ENCODE measurements at regions not wholly inside any gene's neighbourhood (a gene's known extent, or its start where the extent isn't known, plus 50 kb on each side); places are given as distances from the start of the nearest gene placed in this dataset.

DNA sequence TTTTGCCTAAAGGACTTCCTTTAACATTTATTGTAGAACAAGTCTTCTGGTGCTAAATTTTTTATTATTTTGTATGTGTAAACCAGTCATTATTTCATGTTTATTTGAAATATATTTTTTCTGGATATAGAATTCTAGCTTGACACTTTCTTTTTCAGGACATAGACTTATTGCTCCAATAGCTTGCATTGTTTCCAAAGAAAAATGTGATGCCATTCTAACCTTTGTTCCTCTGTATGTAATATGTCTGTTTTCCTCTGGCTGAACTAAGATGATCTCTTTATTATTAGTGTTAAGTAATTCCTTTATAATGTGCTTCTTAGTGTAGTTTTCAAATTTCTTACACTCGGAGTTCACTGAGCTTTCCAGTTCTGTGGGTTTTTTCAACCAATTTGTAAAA, 174.1 kb upstream of the STARD13 start:
- Histone ChIP-seq H3K36me3 (no peaks in the 10 kb centered on the region), H3K4me1 (ENCODE audit: insufficient read depth) (peaks cover 2% of the 10 kb centered on the region), H3K27ac (no peak overlapping the region), H3K9me3 (no peaks in the 10 kb centered on the region), H3K4me3 (no peak overlapping the region), H3K27me3 (no peaks in the 10 kb centered on the region)
- intact Hi-C loops (cut with DNase I) = no loop called here
- DNase-seq = no peak
- 96 to 100% (median 98%) methylated on average over 1 of the region's 1 CpG for WGBS, 3 donors
- no peak for TF ChIP-seq EP300 (IDR thresholded peaks at IDR 0.05)
- TF ChIP-seq, protein P1, sequence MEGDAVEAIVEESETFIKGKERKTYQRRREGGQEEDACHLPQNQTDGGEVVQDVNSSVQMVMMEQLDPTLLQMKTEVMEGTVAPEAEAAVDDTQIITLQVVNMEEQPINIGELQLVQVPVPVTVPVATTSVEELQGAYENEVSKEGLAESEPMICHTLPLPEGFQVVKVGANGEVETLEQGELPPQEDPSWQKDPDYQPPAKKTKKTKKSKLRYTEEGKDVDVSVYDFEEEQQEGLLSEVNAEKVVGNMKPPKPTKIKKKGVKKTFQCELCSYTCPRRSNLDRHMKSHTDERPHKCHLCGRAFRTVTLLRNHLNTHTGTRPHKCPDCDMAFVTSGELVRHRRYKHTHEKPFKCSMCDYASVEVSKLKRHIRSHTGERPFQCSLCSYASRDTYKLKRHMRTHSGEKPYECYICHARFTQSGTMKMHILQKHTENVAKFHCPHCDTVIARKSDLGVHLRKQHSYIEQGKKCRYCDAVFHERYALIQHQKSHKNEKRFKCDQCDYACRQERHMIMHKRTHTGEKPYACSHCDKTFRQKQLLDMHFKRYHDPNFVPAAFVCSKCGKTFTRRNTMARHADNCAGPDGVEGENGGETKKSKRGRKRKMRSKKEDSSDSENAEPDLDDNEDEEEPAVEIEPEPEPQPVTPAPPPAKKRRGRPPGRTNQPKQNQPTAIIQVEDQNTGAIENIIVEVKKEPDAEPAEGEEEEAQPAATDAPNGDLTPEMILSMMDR (IDR thresholded peaks at IDR 0.05) = no peak
- no peak for TF ChIP-seq POLR2A (IDR thresholded peaks at IDR 0.05)

DNA sequence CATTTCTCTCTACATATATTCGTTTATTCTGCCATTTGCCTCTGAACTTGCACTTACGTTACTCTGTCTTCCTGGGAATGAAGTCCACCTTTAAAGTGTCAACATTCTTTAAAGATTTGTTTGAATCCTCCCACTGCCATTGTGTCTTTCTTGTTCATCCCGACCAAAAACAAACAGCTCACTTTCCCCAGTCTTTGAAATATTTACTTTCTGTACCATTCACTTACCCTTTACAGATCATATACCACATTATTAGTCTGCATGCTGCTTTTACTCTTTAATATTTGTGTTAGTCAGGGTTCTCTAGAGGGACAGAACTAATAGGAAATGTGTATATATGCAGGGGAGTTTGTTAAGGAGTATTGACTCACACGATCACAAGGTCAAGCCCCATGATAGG, 176.6 kb upstream of the STARD13 start:
- intact Hi-C loops (cut with DNase I) = no loop called here
- H3K27me3 ChIP-seq = no peaks in the 10 kb centered on the region
- no peak overlapping the region for H3K27ac ChIP-seq
- DNase-seq = no peak
- no peak for TF ChIP-seq POLR2A (IDR thresholded peaks at IDR 0.05)
- TF ChIP-seq, protein P1 (IDR thresholded peaks at IDR 0.05) = no peak
- no peak for TF ChIP-seq EP300 (IDR thresholded peaks at IDR 0.05)
- no peaks in the 10 kb centered on the region for H3K36me3 ChIP-seq
- H3K4me3 ChIP-seq = no peak overlapping the region
- no peaks in the 10 kb centered on the region for H3K9me3 ChIP-seq
- WGBS, 3 donors = 50 to 58% (median 53%) methylated on average over 4 of the region's 4 CpGs
- no peaks in the 10 kb centered on the region for H3K4me1 ChIP-seq (ENCODE audit: insufficient read depth)

DNA sequence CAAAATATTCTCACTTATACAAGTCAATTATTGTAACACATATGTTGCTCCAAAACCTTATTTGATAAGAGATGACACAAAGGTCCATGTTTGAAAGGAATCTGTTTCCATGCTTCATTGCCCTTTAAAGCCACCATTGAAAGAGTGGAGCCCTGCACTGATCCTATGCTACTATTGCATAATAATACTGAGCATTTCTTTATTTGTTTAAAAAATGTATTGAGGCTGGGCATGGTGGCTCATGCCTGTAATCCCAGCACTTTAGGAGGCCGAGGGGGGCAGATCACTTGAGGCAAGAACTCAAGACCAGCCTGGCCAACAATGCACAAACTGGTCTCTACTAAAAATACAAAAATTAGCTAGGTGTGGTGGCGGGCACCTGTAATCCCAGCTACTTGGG, 178.8 kb upstream of the STARD13 start:
- no peak overlapping the region for H3K4me3 ChIP-seq
- no peaks in the 10 kb centered on the region for H3K27me3 ChIP-seq
- no peak overlapping the region for H3K27ac ChIP-seq
- TF ChIP-seq, protein P1 (IDR thresholded peaks at IDR 0.05) = no peak
- TF ChIP-seq POLR2A (IDR thresholded peaks at IDR 0.05) (no peak), EP300 (IDR thresholded peaks at IDR 0.05) (no peak)
- H3K36me3 ChIP-seq = no peaks in the 10 kb centered on the region
- intact Hi-C loops (cut with DNase I) = no loop called here
- no peaks in the 10 kb centered on the region for H3K9me3 ChIP-seq
- no peak for DNase-seq
- WGBS, 3 donors = 68 to 100% (median 98%) methylated on average over 2 of the region's 2 CpGs
- H3K4me1 ChIP-seq (ENCODE audit: insufficient read depth) = no peaks in the 10 kb centered on the region

DNA sequence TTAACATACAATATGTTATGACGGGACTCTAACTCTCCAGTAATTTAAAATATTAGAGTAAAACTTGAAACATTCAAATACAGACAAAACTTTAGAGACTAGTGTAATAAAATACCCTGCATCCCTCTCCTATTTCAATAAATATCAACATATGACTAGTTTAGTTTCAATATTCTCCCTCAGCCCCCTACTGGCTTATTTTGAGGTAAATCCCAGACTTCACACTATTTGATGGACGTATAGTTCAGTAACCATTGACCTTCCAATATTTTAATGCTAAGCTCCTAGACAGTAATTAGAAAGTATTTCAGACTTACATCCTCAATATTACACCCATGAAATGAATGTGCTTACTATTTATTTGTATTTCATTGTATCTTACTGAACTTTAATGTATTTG, 180.7 kb upstream of the STARD13 start:
- intact Hi-C loops (cut with DNase I) = no loop called here
- H3K27ac ChIP-seq = no peak overlapping the region
- WGBS, 3 donors = 50 to 84% (median 78%) methylated on average over 2 of the region's 2 CpGs
- no peaks in the 10 kb centered on the region for H3K4me1 ChIP-seq (ENCODE audit: insufficient read depth)
- DNase-seq = no peak
- no peaks in the 10 kb centered on the region for H3K9me3 ChIP-seq
- TF ChIP-seq, protein P1 (IDR thresholded peaks at IDR 0.05) = no peak
- no peak for TF ChIP-seq POLR2A (IDR thresholded peaks at IDR 0.05)
- H3K27me3 ChIP-seq = no peaks in the 10 kb centered on the region
- H3K36me3 ChIP-seq = no peaks in the 10 kb centered on the region
- no peak overlapping the region for H3K4me3 ChIP-seq

DNA sequence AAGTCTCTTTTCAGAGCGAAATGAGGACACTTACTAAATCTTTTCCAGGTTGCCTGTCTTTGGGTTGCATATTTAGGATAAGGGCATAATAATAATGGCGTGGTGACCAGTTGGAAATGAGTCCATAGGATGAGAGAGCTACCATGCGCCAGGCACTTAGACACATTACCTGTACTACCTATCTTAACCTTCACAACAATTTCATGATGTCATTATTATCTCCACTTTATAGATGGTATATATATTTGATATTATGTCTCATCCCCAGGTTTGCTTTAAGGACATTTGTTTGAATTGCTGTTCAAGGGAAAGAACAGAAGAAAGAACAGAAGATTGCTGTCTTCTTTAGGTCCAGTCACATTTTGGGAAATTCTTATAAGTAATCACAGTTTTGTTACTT, 182.0 kb upstream of the STARD13 start:
- 77 to 98% (median 95%) methylated on average over 3 of the region's 3 CpGs for WGBS, 3 donors

More for the DNA sequence above, 182.0 kb upstream of the STARD13 start:
- no peak overlapping the region for H3K27ac ChIP-seq
- no peaks in the 10 kb centered on the region for H3K27me3 ChIP-seq
- intact Hi-C loops (cut with DNase I) = no loop called here
- no peaks in the 10 kb centered on the region for H3K36me3 ChIP-seq
- TF ChIP-seq EP300 (IDR thresholded peaks at IDR 0.05) = no peak
- no peak for TF ChIP-seq POLR2A (IDR thresholded peaks at IDR 0.05)
- TF ChIP-seq, protein P1 (IDR thresholded peaks at IDR 0.05) = no peak
- H3K4me3 ChIP-seq = no peak overlapping the region
- no peaks in the 10 kb centered on the region for H3K9me3 ChIP-seq
- no peak for DNase-seq
- H3K4me1 ChIP-seq (ENCODE audit: insufficient read depth) = no peaks in the 10 kb centered on the region

Data from ovary (tissue), 7 donors.